K562 (cell line): ENCODE measurements at regions not wholly inside any gene's neighbourhood (a gene's known extent, or its start where the extent isn't known, plus 50 kb on each side); places are given as distances from the start of the nearest gene placed in this dataset.

Source experiments
- ATAC-seq: fragments of 200-7000 bp; cut with Tn5 transposase; 3 replicates; pipeline ENCODE4 v1.9.1; 2020; ENCODE audit warnings: moderate library complexity
- BruUV-seq: library from RNA; stranded (reverse); fragments of 400-500 nt; replicated peaks from 2 replicates; lab custom pipeline; 2021; lab: Mats Ljungman, UMichigan
- CTCF ChIA-PET: fragments of 300-600 bp; formaldehyde crosslinking; extraction: SDS; loops from one replicate; lab custom pipeline; 2021; ENCODE audit warnings: low intra/inter-chr PET ratio; lab: Yijun Ruan, JAX
- POLR2A ChIA-PET: fragments of 300-600, 350-650 bp; sonication (Branson Sonifier 250); formaldehyde crosslinking; extraction: SDS; loops from one replicate; lab custom pipeline; 2021; ENCODE audit warnings: antibody characterized with exemption, inconsistent platforms; lab: Yijun Ruan, JAX
- DNase-seq, 4 experiments: peaks; one replicate each; pipeline versions ENCODE4 v3.0.0 to v3.0.0-alpha.2; 2011 to 2018; ENCODE audit warnings: low spot score in 3 of 4, mixed read lengths in 3 of 4; ENCODE audit errors: extremely low read depth in 1 of 4
- FAIRE-seq: peaks from 2 replicates; lab custom pipeline; 2011; peaks lifted over from hg19 to GRCh38; lab: Jason Lieb, UNC
- H2AFZ ChIP-seq: 2 replicates; pipeline ENCODE4 v1.6.0; 2011; ENCODE audit warnings: low read depth, low read length, control low read depth, inconsistent platforms
- H3K27ac ChIP-seq: fragments of 200-600 bp; 3 replicates; pipeline ENCODE4 v1.8.0; 2011; ENCODE audit warnings: low read depth, mild to moderate bottlenecking, control low read depth, inconsistent platforms, low read length, moderate library complexity, mixed read lengths; ENCODE audit errors: extremely low read depth
- H3K27me3 ChIP-seq, 2 experiments: fragments of 300-600 bp in 1 of 2; 2 replicates in 1 of 2; 3 replicates in 1 of 2; pipeline versions ENCODE4 v1.6.0 to v1.8.0; 2011; ENCODE audit warnings: inconsistent platforms in 2 of 2, low read length in 2 of 2, mild to moderate bottlenecking in 1 of 2, mixed read lengths in 1 of 2, moderate library complexity in 1 of 2; ENCODE audit not compliant: control insufficient read depth in 2 of 2, insufficient read depth in 2 of 2
- H3K36me3 ChIP-seq: fragments of 300-600 bp; 3 replicates; pipeline ENCODE4 v1.8.0; 2011; ENCODE audit warnings: mild to moderate bottlenecking, low read length, inconsistent platforms; ENCODE audit not compliant: control insufficient read depth, insufficient read depth
- H3K4me1 ChIP-seq, 2 experiments: fragments of 200-600 bp in 1 of 2; replicated peaks in 1 of 2; 2 replicates in 1 of 2; 3 replicates in 1 of 2; pipeline versions ENCODE4 v1.5.1 to v1.8.0; 2011; ENCODE audit warnings: inconsistent platforms in 2 of 2, low read length in 2 of 2, mild to moderate bottlenecking in 1 of 2, mixed read lengths in 1 of 2, moderate library complexity in 1 of 2; ENCODE audit not compliant: control insufficient read depth in 2 of 2, insufficient read depth in 2 of 2
- H3K4me2 ChIP-seq: 2 replicates; pipeline ENCODE4 v1.6.1; 2011; ENCODE audit warnings: low read length, control low read depth, inconsistent platforms, mixed read lengths; ENCODE audit not compliant: insufficient read depth
- H3K4me3 ChIP-seq: fragments of 200-600 bp; sonication (generic), shearing (Covaris generic); 2 replicates; pipeline ENCODE4 v1.5.1; 2016; ENCODE audit warnings: control low read depth, inconsistent platforms
- H3K79me2 ChIP-seq: fragments of 200-600 bp; 3 replicates; pipeline ENCODE4 v1.8.0; 2011; ENCODE audit warnings: low read length, inconsistent platforms; ENCODE audit not compliant: control insufficient read depth, insufficient read depth
- H3K9ac ChIP-seq, 2 experiments: 2 replicates each; pipeline versions ENCODE4 v1.6.0 to v1.6.1; 2011; ENCODE audit warnings: low read depth in 2 of 2, low read length in 2 of 2, control low read depth in 1 of 2, inconsistent platforms in 1 of 2, mild to moderate bottlenecking in 1 of 2, mixed read lengths in 1 of 2; ENCODE audit not compliant: insufficient read depth in 1 of 2
- H3K9me1 ChIP-seq: one replicate; pipeline ENCODE4 v1.6.0; 2011; ENCODE audit warnings: inconsistent platforms, mild to moderate bottlenecking, low read length, moderate library complexity; ENCODE audit not compliant: control insufficient read depth, insufficient read depth
- H3K9me3 ChIP-seq: replicated peaks from 2 replicates; pipeline ENCODE4 v1.5.1; 2011; ENCODE audit warnings: low read depth, low read length, inconsistent platforms; ENCODE audit not compliant: control insufficient read depth, insufficient read depth
- H4K20me1 ChIP-seq: replicated peaks from 2 replicates; pipeline ENCODE4 v1.6.1; 2011; ENCODE audit warnings: low read length, inconsistent platforms, mixed read lengths; ENCODE audit not compliant: control insufficient read depth, insufficient read depth
- BACH1 ChIP-seq: fragments of 200-800 bp; sonication (Bioruptor generic); IDR thresholded peaks from 2 replicates; pipeline ENCODE4 v1.6.1; 2016; ENCODE audit warnings: missing genetic modification characterization, missing compliant biosample characterization
- CAMTA2 ChIP-seq: fragments of 250-450 bp; sonication (Bioruptor Pico); conservative IDR thresholded peaks from 2 replicates; pipeline ENCODE4 v1.5.1; 2022
- CCAR2 ChIP-seq: fragments of 200-400 bp; formaldehyde crosslinking; IDR thresholded peaks from 2 replicates; pipeline ENCODE4 v1.6.1; 2017; ENCODE audit warnings: mild to moderate bottlenecking, low read depth, low read length
- CSDE1 ChIP-seq, 2 experiments: fragments of 450-650 bp; IDR thresholded peaks; 2 replicates each; pipeline ENCODE4 v1.6.1; 2016; ENCODE audit warnings: mild to moderate bottlenecking in 1 of 2
- FOXA3 ChIP-seq, 2 experiments: fragments of 450-650 bp in 1 of 2; sonication (generic) in 1 of 2; formaldehyde crosslinking; IDR thresholded peaks in 1 of 2; conservative IDR thresholded peaks in 1 of 2; 2 replicates each; pipeline versions ENCODE4 v1.4.0 to v1.8.0; 2020 to 2022; ENCODE audit warnings: mild to moderate bottlenecking in 2 of 2, missing genetic modification reagents in 1 of 2
- MEIS2 ChIP-seq: fragments of 450-650 bp; IDR thresholded peaks from 2 replicates; pipeline ENCODE4 v1.6.1; 2014; ENCODE audit warnings: mild to moderate bottlenecking; ENCODE audit not compliant: partially characterized antibody
- SMAD3 ChIP-seq: fragments of 450-650 bp; formaldehyde crosslinking; conservative IDR thresholded peaks from 2 replicates; pipeline ENCODE4 v1.4.0; 2020; ENCODE audit warnings: mild to moderate bottlenecking
- ZC3H4 ChIP-seq: sonication (generic); formaldehyde crosslinking; IDR thresholded peaks from 2 replicates; pipeline ENCODE4 v1.9.0; 2021; ENCODE audit warnings: missing genetic modification reagents, borderline replicate concordance
- ZNF23 ChIP-seq: fragments of 250-450 bp; sonication (Bioruptor Pico); IDR thresholded peaks from 2 replicates; pipeline ENCODE4 v1.4.0; 2020; ENCODE audit warnings: mild to moderate bottlenecking
- ZNF551 ChIP-seq: fragments of 250-450 bp; sonication (Bioruptor Pico); IDR thresholded peaks from 2 replicates; pipeline ENCODE4 v1.5.0; 2021; ENCODE audit warnings: mild to moderate bottlenecking, moderate library complexity
- WGBS: fragments of 100-300 bp; shearing (Covaris generic); methylation state at CpG from one replicate; pipeline ENCODE4 v1.1.6; 2016; ENCODE audit warnings: low coverage, mixed read lengths; ENCODE audit not compliant: insufficient coverage; ENCODE audit errors: missing lambda C conversion rate; 5-methylcytosine and 5-hydroxymethylcytosine counted together
- in situ Hi-C: fragments of 300-500 bp; cut with MboI; formaldehyde crosslinking; loops from 4 replicates; pipeline ENCODE4 v1.15.0; 2018; ENCODE audit warnings: inconsistent platforms, mixed read lengths
- intact Hi-C: fragments of 100-400 bp; cut with micrococcal nuclease; formaldehyde crosslinking; loops from 2 replicates; pipeline ENCODE4 v1.14.2; 2022
- TF ChIP-seq, protein P1 (sequence below): fragments of 250-450 bp; sonication (Bioruptor Pico); IDR thresholded peaks from 2 replicates; pipeline ENCODE4 v1.5.0; 2021; ENCODE audit warnings: mild to moderate bottlenecking, moderate library complexity
- TF ChIP-seq, protein P2 (sequence below): fragments of 250-450 bp; sonication (Bioruptor Pico); IDR thresholded peaks from 2 replicates; pipeline ENCODE4 v1.8.0; 2021; ENCODE audit warnings: moderate library complexity, mild to moderate bottlenecking, inconsistent platforms
- TF ChIP-seq, protein P3 (sequence below), 2 experiments: fragments of 250-450 bp in 1 of 2; fragments of 450-650 bp in 1 of 2; sonication (Bioruptor Pico) in 1 of 2; IDR thresholded peaks; 2 replicates each; pipeline versions ENCODE4 v1.6.1 to v1.8.0; 2016 to 2021; ENCODE audit warnings: mild to moderate bottlenecking in 2 of 2, moderate library complexity in 2 of 2, missing compliant biosample characterization in 1 of 2, missing genetic modification characterization in 1 of 2
- TF ChIP-seq, protein P4 (sequence below): IDR thresholded peaks from 2 replicates; pipeline ENCODE4 v1.6.1; 2011; ENCODE audit not compliant: insufficient read length; ENCODE audit errors: extremely low read depth

DNA sequence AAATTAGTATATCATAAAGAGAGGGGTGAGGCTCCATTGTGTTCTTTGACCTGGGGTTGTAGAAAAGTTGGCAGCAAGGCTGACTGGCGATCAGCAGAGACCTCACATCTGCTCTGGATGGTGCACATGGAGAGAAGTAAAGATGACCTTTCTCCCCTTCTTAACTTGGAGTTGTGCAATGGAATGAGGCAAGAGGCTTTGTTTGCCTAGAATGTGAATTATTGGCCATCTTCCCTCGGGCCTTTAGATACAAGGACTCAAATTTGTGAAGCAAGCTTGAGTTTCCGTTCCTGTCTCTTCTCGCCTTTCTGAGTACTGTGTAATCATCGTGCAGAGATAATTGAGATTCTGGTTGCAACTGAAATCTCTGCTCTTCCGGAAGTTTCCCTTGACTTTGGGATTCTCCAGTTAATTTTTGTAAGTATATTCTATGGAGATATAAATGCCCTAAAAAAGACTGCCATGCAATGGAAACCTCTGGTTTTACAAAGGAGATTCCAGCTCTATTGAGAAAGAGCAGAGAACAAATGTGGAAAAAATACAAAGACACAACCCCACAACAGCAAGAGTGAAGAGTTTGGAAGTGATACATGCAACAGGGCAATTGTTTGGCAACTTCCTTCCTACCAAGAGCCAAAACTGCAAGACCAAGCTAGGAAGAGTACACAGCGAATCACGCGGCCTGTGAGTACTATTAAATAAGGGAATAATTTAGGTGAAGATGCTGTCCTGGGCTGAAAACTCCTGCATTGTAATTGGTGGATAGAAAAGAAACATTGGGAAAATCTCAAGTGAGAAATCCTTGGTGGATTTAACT lies 542.3 kb upstream of the NRP1 start:
- in situ Hi-C loops = no loop called here
- H3K4me1 ChIP-seq = no peaks in the 10 kb centered on the region
- no peaks in the 10 kb centered on the region; a peak in 1 of 5 replicates for H3K27me3 ChIP-seq
- no peak overlapping the region for H3K27ac ChIP-seq
- POLR2A ChIA-PET = no interaction called here
- no peak overlapping the region for H3K4me3 ChIP-seq
- H2AFZ ChIP-seq = no peak overlapping the region
- WGBS = 2% methylated on average over 9 of the region's 9 CpGs
- TF ChIP-seq, protein P1, sequence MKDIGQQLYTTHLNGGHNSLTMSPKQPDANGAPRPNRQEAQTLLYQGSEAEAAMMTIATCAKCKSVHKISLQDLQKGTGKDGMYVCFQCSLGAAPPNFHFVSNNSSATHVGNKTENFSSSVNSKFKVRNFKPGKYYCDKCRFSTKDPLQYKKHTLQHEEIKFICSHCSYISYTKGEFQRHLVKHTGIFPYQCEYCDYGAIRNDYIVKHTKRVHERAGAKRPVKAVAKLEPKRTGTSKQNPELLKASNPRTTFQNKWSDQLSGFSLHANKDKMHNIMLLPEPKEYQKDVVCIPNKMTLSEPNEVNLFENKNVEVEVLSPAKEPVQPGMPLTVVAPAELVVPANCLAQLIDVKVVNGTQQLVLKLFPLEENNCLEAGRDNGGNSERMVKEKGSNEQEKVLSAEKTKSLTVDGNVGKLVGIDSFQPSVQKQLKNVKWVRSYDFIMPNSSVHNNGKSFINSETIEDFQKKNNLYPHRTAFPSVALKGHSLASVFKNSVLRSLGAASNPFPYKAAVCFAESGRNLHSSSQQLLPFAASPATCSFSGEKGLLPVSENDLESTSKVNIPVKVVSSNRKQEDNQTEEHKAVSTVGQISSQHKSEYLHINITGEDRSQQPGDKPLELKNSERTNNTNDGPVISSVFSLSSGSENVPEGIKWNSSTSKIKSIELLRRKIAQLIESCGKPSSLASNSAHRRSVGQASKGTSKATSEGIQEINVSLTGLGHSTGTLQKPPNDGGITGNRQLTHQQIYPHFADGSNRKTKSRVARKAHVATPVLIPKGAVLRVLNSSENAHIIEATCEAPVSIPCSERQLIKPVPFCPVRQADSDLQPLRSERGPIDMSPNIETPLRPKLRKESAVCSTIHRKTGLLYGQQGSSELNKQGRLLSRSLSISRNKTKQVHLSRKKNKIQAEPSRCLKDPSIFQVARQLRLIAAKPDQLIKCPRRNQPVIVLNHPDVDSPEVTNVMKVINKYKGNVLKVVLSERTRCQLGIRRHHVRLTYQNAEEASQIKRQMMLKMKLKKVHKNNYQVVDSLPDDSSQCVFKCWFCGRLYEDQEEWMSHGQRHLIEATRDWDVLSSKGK (CRISPR knock-in tag) = no peak
- no peak for TF ChIP-seq ZNF551 (CRISPR knock-in tag)
- TF ChIP-seq BACH1 (tag) = no peak
- no peak for TF ChIP-seq ZNF23
- TF ChIP-seq SMAD3 = no peak
- TF ChIP-seq, protein P2, sequence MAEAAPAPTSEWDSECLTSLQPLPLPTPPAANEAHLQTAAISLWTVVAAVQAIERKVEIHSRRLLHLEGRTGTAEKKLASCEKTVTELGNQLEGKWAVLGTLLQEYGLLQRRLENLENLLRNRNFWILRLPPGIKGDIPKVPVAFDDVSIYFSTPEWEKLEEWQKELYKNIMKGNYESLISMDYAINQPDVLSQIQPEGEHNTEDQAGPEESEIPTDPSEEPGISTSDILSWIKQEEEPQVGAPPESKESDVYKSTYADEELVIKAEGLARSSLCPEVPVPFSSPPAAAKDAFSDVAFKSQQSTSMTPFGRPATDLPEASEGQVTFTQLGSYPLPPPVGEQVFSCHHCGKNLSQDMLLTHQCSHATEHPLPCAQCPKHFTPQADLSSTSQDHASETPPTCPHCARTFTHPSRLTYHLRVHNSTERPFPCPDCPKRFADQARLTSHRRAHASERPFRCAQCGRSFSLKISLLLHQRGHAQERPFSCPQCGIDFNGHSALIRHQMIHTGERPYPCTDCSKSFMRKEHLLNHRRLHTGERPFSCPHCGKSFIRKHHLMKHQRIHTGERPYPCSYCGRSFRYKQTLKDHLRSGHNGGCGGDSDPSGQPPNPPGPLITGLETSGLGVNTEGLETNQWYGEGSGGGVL (CRISPR knock-in tag) = no peak
- TF ChIP-seq CSDE1 (IDR thresholded peaks at IDR 0.05) = no peak
- TF ChIP-seq FOXA3 (CRISPR knock-in tag; conservative IDR thresholded peaks at IDR 0.05 in 1 of 2, IDR thresholded peaks at IDR 0.05 in 1 of 2) = no peak
- TF ChIP-seq, protein P3, sequence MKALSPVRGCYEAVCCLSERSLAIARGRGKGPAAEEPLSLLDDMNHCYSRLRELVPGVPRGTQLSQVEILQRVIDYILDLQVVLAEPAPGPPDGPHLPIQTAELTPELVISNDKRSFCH (CRISPR knock-in tag; IDR thresholded peaks at IDR 0.05) = no peak
- TF ChIP-seq, protein P3 (tag; IDR thresholded peaks at IDR 0.05) = no peak
- TF ChIP-seq, protein P4, sequence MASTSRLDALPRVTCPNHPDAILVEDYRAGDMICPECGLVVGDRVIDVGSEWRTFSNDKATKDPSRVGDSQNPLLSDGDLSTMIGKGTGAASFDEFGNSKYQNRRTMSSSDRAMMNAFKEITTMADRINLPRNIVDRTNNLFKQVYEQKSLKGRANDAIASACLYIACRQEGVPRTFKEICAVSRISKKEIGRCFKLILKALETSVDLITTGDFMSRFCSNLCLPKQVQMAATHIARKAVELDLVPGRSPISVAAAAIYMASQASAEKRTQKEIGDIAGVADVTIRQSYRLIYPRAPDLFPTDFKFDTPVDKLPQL = no peak
- TF ChIP-seq CAMTA2 (CRISPR knock-in tag) = no peak
- no peak for TF ChIP-seq ZC3H4 (CRISPR knock-in tag)
- TF ChIP-seq CCAR2 = no peak
- no peak for TF ChIP-seq MEIS2
- TF ChIP-seq, all 486 proteins: peak for 0
- Histone ChIP-seq H4K20me1 (no peaks in the 10 kb centered on the region), H3K79me2 (no peaks in the 10 kb centered on the region), H3K4me2 (no peak overlapping the region), H3K9ac (no peak overlapping the region), H3K9me1 (no peaks in the 10 kb centered on the region), H3K36me3 (no peaks in the 10 kb centered on the region), H3K9me3 (no peaks in the 10 kb centered on the region)
- no peak for FAIRE-seq
- intact Hi-C loops = no loop called here
- ATAC-seq = no peak
- no peak for DNase-seq
- CTCF ChIA-PET = no interaction called here
- no TSS peak for BruUV-seq
